Superior temporal gyrus (tissue), 1 donor: ENCODE measurements at regions not wholly inside any gene's neighbourhood (a gene's known extent, or its start where the extent isn't known, plus 50 kb on each side); places are given as distances from the start of the nearest gene placed in this dataset.

Experiments used
- DNase-seq: peaks from one replicate; pipeline ENCODE4 v3.0.0-alpha.2; 2016; ENCODE audit errors: extremely low spot score

DNA sequence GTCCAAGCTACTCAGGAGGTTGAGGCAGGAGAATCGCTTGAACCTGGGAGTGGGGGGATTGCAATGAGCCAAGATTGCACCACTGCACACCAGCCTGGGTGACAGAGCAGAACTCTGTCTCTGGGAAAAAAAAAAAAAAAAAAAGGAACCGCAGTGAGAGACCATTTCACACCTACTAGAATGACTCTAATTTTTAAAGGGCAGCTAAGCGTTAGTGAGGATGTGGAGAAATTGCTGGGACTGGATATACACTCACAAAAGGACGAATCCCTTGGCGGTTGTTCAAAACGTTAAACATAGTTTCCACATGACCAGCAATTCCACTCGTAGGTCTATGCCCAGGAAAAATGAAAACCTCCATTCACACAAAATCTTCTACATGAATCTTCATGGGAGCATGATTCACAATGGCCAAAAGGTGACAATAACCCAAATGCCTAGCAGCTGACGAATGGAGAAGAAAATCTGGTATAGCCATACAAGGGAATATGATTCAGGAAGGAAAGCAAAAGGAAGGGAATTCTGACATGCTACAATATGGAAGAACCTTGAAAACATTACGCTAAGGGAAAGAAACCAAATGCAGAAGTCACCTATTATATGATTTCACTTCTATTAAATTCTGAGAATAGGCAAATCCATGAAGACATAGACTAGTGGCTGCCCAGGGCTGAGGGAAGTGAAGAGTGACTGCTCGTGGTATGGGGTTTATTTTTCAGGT, 127.0 kb downstream of the CHSY1 start:
- no peak for DNase-seq

- DNase-seq: no peak
These were observed 128.5 kb downstream of the CHSY1 start for GRCh38 chr15:101123222-101123910.

DNA sequence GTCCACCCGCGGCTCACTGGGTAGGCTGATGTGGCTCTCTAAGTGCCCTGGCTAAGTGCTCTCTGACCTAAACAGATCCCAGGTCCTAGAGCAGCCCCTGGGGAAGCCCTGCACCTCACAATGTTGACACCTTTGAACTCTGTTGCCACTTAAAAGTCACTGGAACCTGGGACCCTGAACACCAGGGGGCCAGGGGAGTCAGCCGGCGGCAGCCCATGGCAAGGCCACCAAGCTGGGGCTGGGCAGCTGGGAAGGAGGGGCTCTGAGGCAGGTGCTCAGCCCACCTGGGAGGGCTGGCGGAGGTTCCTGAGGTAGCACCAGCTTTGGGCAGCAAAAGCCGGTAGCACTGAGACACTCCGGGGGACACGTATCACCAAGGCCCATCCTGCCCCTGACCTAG, 129.0 kb downstream of the CHSY1 start:
- DNase-seq: no peak

GRCh38 chr15:101122266-101122665, 129.6 kb downstream of the CHSY1 start:
- DNase-seq: no peak

DNA sequence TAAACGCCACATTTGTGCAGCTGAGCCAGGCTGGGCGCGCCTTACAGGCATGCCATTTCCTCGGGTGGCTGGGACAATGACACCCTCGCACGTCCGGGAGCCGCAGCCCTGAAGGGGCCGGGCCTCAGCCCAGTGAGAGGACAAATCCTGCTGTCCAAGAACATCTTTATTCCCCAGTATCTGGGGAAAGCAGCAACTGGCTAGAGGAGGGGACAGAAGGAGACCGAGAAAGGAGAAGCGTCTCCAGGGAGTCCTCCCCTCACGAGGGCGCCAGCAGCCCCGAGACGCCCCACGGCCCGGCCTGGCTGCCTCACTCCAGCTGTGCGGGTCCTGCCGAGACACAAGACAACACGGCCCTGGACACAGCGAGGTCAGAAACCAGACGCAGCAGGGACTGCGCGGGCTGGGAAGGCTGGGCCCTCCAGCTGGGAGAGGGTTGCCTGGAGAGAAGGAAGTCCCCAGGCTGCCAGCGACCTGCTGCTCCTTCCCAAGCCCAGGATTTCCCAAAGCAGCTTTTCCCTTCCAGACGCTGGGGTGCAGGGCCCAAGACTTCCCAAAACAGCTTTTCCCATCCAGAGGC, 130.2 kb downstream of the CHSY1 start:
- DNase-seq: peak; percentile 27

- DNase-seq: no peak
These were observed 130.9 kb downstream of the CHSY1 start for GRCh38 chr15:101120987-101121386.

GRCh38 chr15:101120473-101120872, 131.4 kb downstream of the CHSY1 start:
- DNase-seq: no peak
